NT2/D1 (cell line): ENCODE measurements at regions not wholly inside any gene's neighbourhood (a gene's known extent, or its start where the extent isn't known, plus 50 kb on each side); places are given as distances from the start of the nearest gene placed in this dataset.

Experiments used
- DNase-seq: peaks from one replicate; pipeline ENCODE4 v3.0.0-alpha.2; 2011; ENCODE audit warnings: low read depth, low spot score
- H3K27me3 ChIP-seq: 2 replicates; pipeline ENCODE4 v1.6.0; 2011; ENCODE audit warnings: mild to moderate bottlenecking; ENCODE audit not compliant: insufficient read length, insufficient read depth
- H3K36me3 ChIP-seq: 2 replicates; pipeline ENCODE4 v1.6.1; 2011; ENCODE audit warnings: mild to moderate bottlenecking, low read length, mixed read lengths; ENCODE audit not compliant: insufficient read depth, insufficient read length
- H3K4me1 ChIP-seq: 2 replicates; pipeline ENCODE4 v1.5.1; 2011; ENCODE audit not compliant: insufficient read depth, insufficient read length
- H3K4me3 ChIP-seq: 2 replicates; pipeline ENCODE4 v1.5.1; 2011; ENCODE audit warnings: low read depth; ENCODE audit not compliant: insufficient read length
- H3K9ac ChIP-seq: 2 replicates; pipeline ENCODE4 v1.6.0; 2011; ENCODE audit warnings: low read depth; ENCODE audit not compliant: insufficient read length
- H3K9me3 ChIP-seq: 2 replicates; pipeline ENCODE4 v1.5.1; 2011; ENCODE audit warnings: mild to moderate bottlenecking, low read length; ENCODE audit not compliant: insufficient read depth
- SUZ12 ChIP-seq: IDR thresholded peaks from 2 replicates; pipeline ENCODE4 v1.6.1; 2011; ENCODE audit not compliant: insufficient read length, insufficient read depth; ENCODE audit errors: extremely low read depth
- YY1 ChIP-seq: IDR thresholded peaks from 2 replicates; pipeline ENCODE4 v1.6.1; 2011; ENCODE audit not compliant: insufficient read length, insufficient read depth
- ZNF274 ChIP-seq: IDR thresholded peaks from 2 replicates; pipeline ENCODE4 v1.6.1; 2011; ENCODE audit warnings: mild to moderate bottlenecking, low read depth, low read length

GRCh38 chr15:62760538-62760937 is 282.0 kb upstream of the TPM1 start:
- Histone ChIP-seq H3K36me3 (peaks cover 19% of the 10 kb centered on the region), H3K9ac (no peak overlapping the region), H3K4me3 (no peak overlapping the region), H3K4me1 (peaks cover 13% of the 10 kb centered on the region), H3K9me3 (no peaks in the 10 kb centered on the region), H3K27me3 (no peaks in the 10 kb centered on the region)
- no peak for TF ChIP-seq SUZ12
- TF ChIP-seq YY1: no peak
- no peak for TF ChIP-seq ZNF274
- DNase-seq: no peak

- Histone ChIP-seq H3K27me3 (no peaks in the 10 kb centered on the region), H3K9me3 (no peaks in the 10 kb centered on the region), H3K4me3 (no peak overlapping the region), H3K4me1 (no peaks in the 10 kb centered on the region), H3K9ac (no peak overlapping the region), H3K36me3 (peaks cover 36% of the 10 kb centered on the region)
- DNase-seq: no peak
- TF ChIP-seq ZNF274 (no peak), SUZ12 (no peak), YY1 (no peak)
Measured at GRCh38 chr15:62765916-62766315, 276.6 kb upstream of the TPM1 start.

GRCh38 chr15:62766599-62766998 is 275.9 kb upstream of the TPM1 start:
- H3K9ac ChIP-seq: no peak overlapping the region
- no peak overlapping the region for H3K4me3 ChIP-seq
- TF ChIP-seq ZNF274 (no peak), SUZ12 (no peak), YY1 (no peak)

GRCh38 chr15:62769604-62770003 is 272.9 kb upstream of the TPM1 start:
- Histone ChIP-seq H3K9me3 (no peaks in the 10 kb centered on the region), H3K27me3 (no peaks in the 10 kb centered on the region), H3K4me3 (no peak overlapping the region), H3K9ac (no peak overlapping the region), H3K36me3 (peaks cover 32% of the 10 kb centered on the region), H3K4me1 (no peaks in the 10 kb centered on the region)
- TF ChIP-seq YY1: no peak
- TF ChIP-seq ZNF274: no peak
- TF ChIP-seq SUZ12: no peak
- no peak for DNase-seq

More at GRCh38 chr15:62766599-62766998, 275.9 kb upstream of the TPM1 start:
- Histone ChIP-seq H3K36me3 (peaks cover 38% of the 10 kb centered on the region), H3K4me1 (no peaks in the 10 kb centered on the region), H3K9me3 (no peaks in the 10 kb centered on the region), H3K27me3 (no peaks in the 10 kb centered on the region)
- no peak for DNase-seq

GRCh38 chr15:62770111-62770660 is 272.4 kb upstream of the TPM1 start:
- no peaks in the 10 kb centered on the region for H3K4me1 ChIP-seq
- DNase-seq: no peak
- no peak for TF ChIP-seq ZNF274
- TF ChIP-seq YY1: no peak
- TF ChIP-seq SUZ12: no peak
- no peaks in the 10 kb centered on the region for H3K9me3 ChIP-seq
- no peaks in the 10 kb centered on the region for H3K27me3 ChIP-seq
- no peak overlapping the region for H3K9ac ChIP-seq
- peaks cover 32% of the 10 kb centered on the region for H3K36me3 ChIP-seq
- no peak overlapping the region for H3K4me3 ChIP-seq

- H3K9ac ChIP-seq: no peak overlapping the region
- DNase-seq: no peak
- peaks cover 30% of the 10 kb centered on the region for H3K36me3 ChIP-seq
- TF ChIP-seq SUZ12 (no peak), YY1 (no peak), ZNF274 (no peak)
- no peaks in the 10 kb centered on the region for H3K4me1 ChIP-seq
- no peak overlapping the region for H3K4me3 ChIP-seq
- no peaks in the 10 kb centered on the region for H3K27me3 ChIP-seq
- no peaks in the 10 kb centered on the region for H3K9me3 ChIP-seq
Measured at GRCh38 chr15:62770752-62771151, 271.8 kb upstream of the TPM1 start.

- Histone ChIP-seq H3K27me3 (no peaks in the 10 kb centered on the region), H3K9ac (no peak overlapping the region), H3K4me1 (no peaks in the 10 kb centered on the region), H3K4me3 (no peak overlapping the region), H3K9me3 (no peaks in the 10 kb centered on the region), H3K36me3 (peaks cover 26% of the 10 kb centered on the region)
- TF ChIP-seq ZNF274 (no peak), SUZ12 (no peak), YY1 (no peak)
- DNase-seq: no peak
Measured at GRCh38 chr15:62771234-62771633, 271.3 kb upstream of the TPM1 start.
